ENCODE measurements at regions not wholly inside any gene's neighbourhood (a gene's known extent, or its start where the extent isn't known, plus 50 kb on each side); places are given as distances from the start of the nearest gene placed in this dataset.

DNA sequence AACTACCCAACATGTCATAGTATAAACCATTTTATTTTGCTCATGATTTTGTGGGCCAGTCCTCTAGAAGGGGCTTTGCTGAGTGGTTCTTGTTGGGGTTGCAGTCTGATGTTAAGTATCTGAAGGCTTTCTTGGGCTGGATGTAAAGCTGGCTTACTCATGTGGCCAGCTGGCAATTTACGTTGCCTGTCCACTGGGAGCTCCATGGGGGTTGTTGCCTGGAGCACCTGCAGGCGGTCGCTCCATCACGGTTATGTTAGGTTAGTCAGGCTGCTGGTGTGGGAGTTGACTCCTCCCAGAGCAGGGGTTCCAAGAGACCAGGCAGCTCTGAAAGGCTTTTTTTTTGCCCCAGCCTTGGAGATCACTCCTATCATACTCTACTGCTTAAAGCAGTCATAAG is 98.1 kb downstream of the NR1D2 start:
- TF ChIP-seq POLR2A (IDR thresholded peaks at IDR 0.05): no peak
- TF ChIP-seq, protein P1, sequence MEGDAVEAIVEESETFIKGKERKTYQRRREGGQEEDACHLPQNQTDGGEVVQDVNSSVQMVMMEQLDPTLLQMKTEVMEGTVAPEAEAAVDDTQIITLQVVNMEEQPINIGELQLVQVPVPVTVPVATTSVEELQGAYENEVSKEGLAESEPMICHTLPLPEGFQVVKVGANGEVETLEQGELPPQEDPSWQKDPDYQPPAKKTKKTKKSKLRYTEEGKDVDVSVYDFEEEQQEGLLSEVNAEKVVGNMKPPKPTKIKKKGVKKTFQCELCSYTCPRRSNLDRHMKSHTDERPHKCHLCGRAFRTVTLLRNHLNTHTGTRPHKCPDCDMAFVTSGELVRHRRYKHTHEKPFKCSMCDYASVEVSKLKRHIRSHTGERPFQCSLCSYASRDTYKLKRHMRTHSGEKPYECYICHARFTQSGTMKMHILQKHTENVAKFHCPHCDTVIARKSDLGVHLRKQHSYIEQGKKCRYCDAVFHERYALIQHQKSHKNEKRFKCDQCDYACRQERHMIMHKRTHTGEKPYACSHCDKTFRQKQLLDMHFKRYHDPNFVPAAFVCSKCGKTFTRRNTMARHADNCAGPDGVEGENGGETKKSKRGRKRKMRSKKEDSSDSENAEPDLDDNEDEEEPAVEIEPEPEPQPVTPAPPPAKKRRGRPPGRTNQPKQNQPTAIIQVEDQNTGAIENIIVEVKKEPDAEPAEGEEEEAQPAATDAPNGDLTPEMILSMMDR (IDR thresholded peaks at IDR 0.05): no peak

Measured in thyroid gland (tissue), 4 donors.